HepG2 (cell line): ENCODE measurements at regions not wholly inside any gene's neighbourhood (a gene's known extent, or its start where the extent isn't known, plus 50 kb on each side); places are given as distances from the start of the nearest gene placed in this dataset.
A peak's percentile ranks its signal among the peaks of the same experiment; 100 is the strongest.

Experiments
- HNRNPK ChIP-seq: fragments of 200-400 bp; formaldehyde crosslinking; IDR thresholded peaks from 2 replicates; pipeline ENCODE4 v1.6.1; 2018; ENCODE audit warnings: low read length, low read depth, moderate library complexity, mild to moderate bottlenecking; ENCODE audit not compliant: poor library complexity, severe bottlenecking
- KDM5B ChIP-seq: sonication (generic); formaldehyde crosslinking; IDR thresholded peaks from 2 replicates; pipeline ENCODE4 v1.4.0; 2020; ENCODE audit warnings: missing genetic modification reagents, mild to moderate bottlenecking, borderline replicate concordance
- NR2F6 ChIP-seq, 2 experiments: IDR thresholded peaks; 2 replicates each; pipeline ENCODE4 v1.6.1; 2016; ENCODE audit warnings: antibody characterized with exemption in 1 of 2, mild to moderate bottlenecking in 1 of 2
- REL ChIP-seq: sonication (generic); formaldehyde crosslinking; conservative IDR thresholded peaks from 2 replicates; pipeline ENCODE4 v1.8.0; 2022; ENCODE audit warnings: mild to moderate bottlenecking, missing genetic modification reagents, moderate library complexity
- ZBTB37 ChIP-seq: sonication (generic); formaldehyde crosslinking; IDR thresholded peaks from 2 replicates; pipeline ENCODE4 v1.4.0; 2020; ENCODE audit warnings: mild to moderate bottlenecking, missing genetic modification reagents
- ZNF251 ChIP-seq: sonication (generic); formaldehyde crosslinking; IDR thresholded peaks from 2 replicates; pipeline ENCODE4 v1.9.0; 2021; ENCODE audit warnings: mild to moderate bottlenecking, missing genetic modification reagents
- ZNF343 ChIP-seq: sonication (generic); formaldehyde crosslinking; IDR thresholded peaks from 2 replicates; pipeline ENCODE4 v1.4.0; 2020; ENCODE audit warnings: mild to moderate bottlenecking, missing genetic modification reagents
- ZNF530 ChIP-seq: sonication (generic); formaldehyde crosslinking; IDR thresholded peaks from 2 replicates; pipeline ENCODE4 v1.5.0; 2020; ENCODE audit warnings: low read depth, mild to moderate bottlenecking, missing genetic modification reagents
- ZNF619 ChIP-seq: sonication (generic); formaldehyde crosslinking; IDR thresholded peaks from 2 replicates; pipeline ENCODE4 v1.4.0; 2020; ENCODE audit warnings: mild to moderate bottlenecking, missing genetic modification reagents
- ZNF788 ChIP-seq: sonication (generic); formaldehyde crosslinking; IDR thresholded peaks from 2 replicates; pipeline ENCODE4 v1.5.0; 2020; ENCODE audit warnings: mild to moderate bottlenecking, missing genetic modification reagents, borderline replicate concordance
- TF ChIP-seq, protein P1 (sequence below): sonication (generic); formaldehyde crosslinking; IDR thresholded peaks from 2 replicates; pipeline ENCODE4 v1.4.0; 2020; ENCODE audit warnings: low read depth, missing genetic modification reagents
- TF ChIP-seq, protein P2 (sequence below): sonication (generic); formaldehyde crosslinking; IDR thresholded peaks from 2 replicates; pipeline ENCODE4 v1.4.0; 2020; ENCODE audit warnings: missing genetic modification reagents
- TF ChIP-seq, protein P3 (sequence below): sonication (generic); formaldehyde crosslinking; IDR thresholded peaks from 2 replicates; pipeline ENCODE4 v1.4.0; 2020; ENCODE audit warnings: missing genetic modification reagents

DNA sequence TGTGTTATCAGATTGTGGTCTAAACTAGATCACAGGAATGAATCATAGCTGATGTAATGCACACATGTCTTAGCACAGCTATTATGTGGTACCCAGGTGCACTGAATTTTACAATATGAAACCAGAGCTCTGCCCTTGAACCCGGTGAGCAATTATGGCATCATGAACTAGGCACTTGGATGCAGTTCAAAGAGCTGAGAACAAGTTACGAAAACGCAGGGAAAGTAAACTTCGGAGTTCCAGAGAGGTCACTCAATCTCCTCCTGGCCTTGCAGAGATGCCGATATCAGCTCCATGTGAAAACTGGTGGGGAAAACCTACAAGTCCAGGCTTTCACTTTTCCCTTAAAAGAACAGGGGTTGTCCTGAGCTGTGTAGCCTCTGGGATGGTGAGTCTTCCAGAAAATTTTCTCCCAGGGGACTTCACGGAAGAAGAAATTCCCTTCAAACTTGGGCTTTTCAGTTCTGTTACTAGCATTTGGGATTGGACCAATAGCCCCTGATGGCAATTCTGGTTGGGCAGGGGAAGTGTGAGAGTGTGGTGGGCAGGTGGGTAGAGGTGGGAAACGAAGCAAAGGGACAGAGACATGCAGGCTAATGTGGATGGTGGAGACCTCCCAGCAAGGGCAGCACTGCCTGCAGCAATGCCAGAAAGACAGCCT is 71.1 kb upstream of the SH3BP4 start (continued):
- TF ChIP-seq, protein P1, sequence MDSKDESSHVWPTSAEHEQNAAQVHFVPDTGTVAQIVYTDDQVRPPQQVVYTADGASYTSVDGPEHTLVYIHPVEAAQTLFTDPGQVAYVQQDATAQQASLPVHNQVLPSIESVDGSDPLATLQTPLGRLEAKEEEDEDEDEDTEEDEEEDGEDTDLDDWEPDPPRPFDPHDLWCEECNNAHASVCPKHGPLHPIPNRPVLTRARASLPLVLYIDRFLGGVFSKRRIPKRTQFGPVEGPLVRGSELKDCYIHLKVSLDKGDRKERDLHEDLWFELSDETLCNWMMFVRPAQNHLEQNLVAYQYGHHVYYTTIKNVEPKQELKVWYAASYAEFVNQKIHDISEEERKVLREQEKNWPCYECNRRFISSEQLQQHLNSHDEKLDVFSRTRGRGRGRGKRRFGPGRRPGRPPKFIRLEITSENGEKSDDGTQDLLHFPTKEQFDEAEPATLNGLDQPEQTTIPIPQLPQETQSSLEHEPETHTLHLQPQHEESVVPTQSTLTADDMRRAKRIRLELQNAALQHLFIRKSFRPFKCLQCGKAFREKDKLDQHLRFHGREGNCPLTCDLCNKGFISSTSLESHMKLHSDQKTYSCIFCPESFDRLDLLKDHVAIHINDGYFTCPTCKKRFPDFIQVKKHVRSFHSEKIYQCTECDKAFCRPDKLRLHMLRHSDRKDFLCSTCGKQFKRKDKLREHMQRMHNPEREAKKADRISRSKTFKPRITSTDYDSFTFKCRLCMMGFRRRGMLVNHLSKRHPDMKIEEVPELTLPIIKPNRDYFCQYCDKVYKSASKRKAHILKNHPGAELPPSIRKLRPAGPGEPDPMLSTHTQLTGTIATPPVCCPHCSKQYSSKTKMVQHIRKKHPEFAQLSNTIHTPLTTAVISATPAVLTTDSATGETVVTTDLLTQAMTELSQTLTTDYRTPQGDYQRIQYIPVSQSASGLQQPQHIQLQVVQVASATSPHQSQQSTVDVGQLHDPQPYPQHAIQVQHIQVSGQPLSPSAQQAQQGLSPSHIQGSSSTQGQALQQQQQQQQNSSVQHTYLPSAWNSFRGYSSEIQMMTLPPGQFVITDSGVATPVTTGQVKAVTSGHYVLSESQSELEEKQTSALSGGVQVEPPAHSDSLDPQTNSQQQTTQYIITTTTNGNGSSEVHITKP, result peak; percentile 87; the same call in 1 of the 2 replicates
- TF ChIP-seq ZBTB37 (CRISPR knock-in tag) (peak; percentile 78), NR2F6 (IDR thresholded peaks at IDR 0.05) (peak; percentile 100), NR2F6 (CRISPR knock-in tag; IDR thresholded peaks at IDR 0.05) (peak; percentile 100), ZNF788 (CRISPR knock-in tag) (peak; percentile 93; the same call in 1 of the 2 replicates), ZNF343 (CRISPR knock-in tag) (no peak; the same call in 1 of the 2 replicates), HNRNPK (no peak), ZNF530 (CRISPR knock-in tag) (no peak), ZNF251 (no peak), KDM5B (CRISPR knock-in tag) (no peak), REL (0 out of 2 replicates have a peak, but pooled peaks have one; percentile 37), ZNF619 (0 out of 2 replicates have a peak, but pooled peaks have one; percentile 71)
- TF ChIP-seq, protein P2, sequence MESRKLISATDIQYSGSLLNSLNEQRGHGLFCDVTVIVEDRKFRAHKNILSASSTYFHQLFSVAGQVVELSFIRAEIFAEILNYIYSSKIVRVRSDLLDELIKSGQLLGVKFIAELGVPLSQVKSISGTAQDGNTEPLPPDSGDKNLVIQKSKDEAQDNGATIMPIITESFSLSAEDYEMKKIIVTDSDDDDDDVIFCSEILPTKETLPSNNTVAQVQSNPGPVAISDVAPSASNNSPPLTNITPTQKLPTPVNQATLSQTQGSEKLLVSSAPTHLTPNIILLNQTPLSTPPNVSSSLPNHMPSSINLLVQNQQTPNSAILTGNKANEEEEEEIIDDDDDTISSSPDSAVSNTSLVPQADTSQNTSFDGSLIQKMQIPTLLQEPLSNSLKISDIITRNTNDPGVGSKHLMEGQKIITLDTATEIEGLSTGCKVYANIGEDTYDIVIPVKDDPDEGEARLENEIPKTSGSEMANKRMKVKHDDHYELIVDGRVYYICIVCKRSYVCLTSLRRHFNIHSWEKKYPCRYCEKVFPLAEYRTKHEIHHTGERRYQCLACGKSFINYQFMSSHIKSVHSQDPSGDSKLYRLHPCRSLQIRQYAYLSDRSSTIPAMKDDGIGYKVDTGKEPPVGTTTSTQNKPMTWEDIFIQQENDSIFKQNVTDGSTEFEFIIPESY (CRISPR knock-in tag), result peak; percentile 88
- TF ChIP-seq, protein P3, sequence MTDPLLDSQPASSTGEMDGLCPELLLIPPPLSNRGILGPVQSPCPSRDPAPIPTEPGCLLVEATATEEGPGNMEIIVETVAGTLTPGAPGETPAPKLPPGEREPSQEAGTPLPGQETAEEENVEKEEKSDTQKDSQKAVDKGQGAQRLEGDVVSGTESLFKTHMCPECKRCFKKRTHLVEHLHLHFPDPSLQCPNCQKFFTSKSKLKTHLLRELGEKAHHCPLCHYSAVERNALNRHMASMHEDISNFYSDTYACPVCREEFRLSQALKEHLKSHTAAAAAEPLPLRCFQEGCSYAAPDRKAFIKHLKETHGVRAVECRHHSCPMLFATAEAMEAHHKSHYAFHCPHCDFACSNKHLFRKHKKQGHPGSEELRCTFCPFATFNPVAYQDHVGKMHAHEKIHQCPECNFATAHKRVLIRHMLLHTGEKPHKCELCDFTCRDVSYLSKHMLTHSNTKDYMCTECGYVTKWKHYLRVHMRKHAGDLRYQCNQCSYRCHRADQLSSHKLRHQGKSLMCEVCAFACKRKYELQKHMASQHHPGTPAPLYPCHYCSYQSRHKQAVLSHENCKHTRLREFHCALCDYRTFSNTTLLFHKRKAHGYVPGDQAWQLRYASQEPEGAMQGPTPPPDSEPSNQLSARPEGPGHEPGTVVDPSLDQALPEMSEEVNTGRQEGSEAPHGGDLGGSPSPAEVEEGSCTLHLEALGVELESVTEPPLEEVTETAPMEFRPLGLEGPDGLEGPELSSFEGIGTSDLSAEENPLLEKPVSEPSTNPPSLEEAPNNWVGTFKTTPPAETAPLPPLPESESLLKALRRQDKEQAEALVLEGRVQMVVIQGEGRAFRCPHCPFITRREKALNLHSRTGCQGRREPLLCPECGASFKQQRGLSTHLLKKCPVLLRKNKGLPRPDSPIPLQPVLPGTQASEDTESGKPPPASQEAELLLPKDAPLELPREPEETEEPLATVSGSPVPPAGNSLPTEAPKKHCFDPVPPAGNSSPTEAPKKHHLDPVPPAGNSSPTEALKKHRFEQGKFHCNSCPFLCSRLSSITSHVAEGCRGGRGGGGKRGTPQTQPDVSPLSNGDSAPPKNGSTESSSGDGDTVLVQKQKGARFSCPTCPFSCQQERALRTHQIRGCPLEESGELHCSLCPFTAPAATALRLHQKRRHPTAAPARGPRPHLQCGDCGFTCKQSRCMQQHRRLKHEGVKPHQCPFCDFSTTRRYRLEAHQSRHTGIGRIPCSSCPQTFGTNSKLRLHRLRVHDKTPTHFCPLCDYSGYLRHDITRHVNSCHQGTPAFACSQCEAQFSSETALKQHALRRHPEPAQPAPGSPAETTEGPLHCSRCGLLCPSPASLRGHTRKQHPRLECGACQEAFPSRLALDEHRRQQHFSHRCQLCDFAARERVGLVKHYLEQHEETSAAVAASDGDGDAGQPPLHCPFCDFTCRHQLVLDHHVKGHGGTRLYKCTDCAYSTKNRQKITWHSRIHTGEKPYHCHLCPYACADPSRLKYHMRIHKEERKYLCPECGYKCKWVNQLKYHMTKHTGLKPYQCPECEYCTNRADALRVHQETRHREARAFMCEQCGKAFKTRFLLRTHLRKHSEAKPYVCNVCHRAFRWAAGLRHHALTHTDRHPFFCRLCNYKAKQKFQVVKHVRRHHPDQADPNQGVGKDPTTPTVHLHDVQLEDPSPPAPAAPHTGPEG (CRISPR knock-in tag), result no peak
